Heart left ventricle (tissue), 13 donors: ENCODE measurements at regions not wholly inside any gene's neighbourhood (a gene's known extent, or its start where the extent isn't known, plus 50 kb on each side); places are given as distances from the start of the nearest gene placed in this dataset.

ENCODE experiments used
- CTCF ChIP-seq, 12 donors: fragments of 200-600 bp; sonication (generic) in 4 of 12; IDR thresholded peaks; one replicate each; pipeline versions ENCODE4 v1.5.0 to v1.8.0; 2018 to 2022; ENCODE audit warnings: antibody characterized with exemption in 12 of 12, mild to moderate bottlenecking in 5 of 12
- POLR2A ChIP-seq, 2 donors: fragments of 450-650 bp; IDR thresholded peaks; one replicate each; pipeline ENCODE4 v1.6.1; 2017; ENCODE audit warnings: antibody characterized with exemption in 2 of 2, mild to moderate bottlenecking in 2 of 2, moderate library complexity in 2 of 2
- donor health status: ischemic (EF 13 %, LVEDD 7.1; RV severe dilation, severe dysfunction).
- donor health status: DM: no; HTN: yes; CAD: no.
- donor health status: DM: no; HTN: no; CAD: no.
- donor health status: ischemic (EF 25% LVEDD 6.9; RV normal size, moderate dysfunction).
- donor health status: ischemic (EF 25% LVEDD 5.7; RV mildly dilated, moderate dysfunction).
- donor health status: ischemic (EF 35%, LVEDD 5.7; RV mildly dilated, moderate dysfunction).
- donor health status: nonischemic (EF 11% LVEDD 7.7; RV severe dilation, severe dysfunction).
- donor health status: DM: yes; HTN: yes; CAD: no.
- donor health status: PGD.
- donor health status: ischemic (EF 29% LVEDD 5.4; RV normal size, mild dysfunction).
- donor health status: nonischemic (EF 23%, LVEDD 6.1; RV moderate dilation, normal function).

GRCh38 chr5:165130656-165131055 lies 1625.2 kb downstream of the MAT2B start:
- TF ChIP-seq CTCF (IDR thresholded peaks at IDR 0.05) (no peak), POLR2A (IDR thresholded peaks at IDR 0.05) (no peak)
